ENCODE measurements at regions not wholly inside any gene's neighbourhood (a gene's known extent, or its start where the extent isn't known, plus 50 kb on each side); places are given as distances from the start of the nearest gene placed in this dataset.
"Not testable (repeated sequence)": the region's sequence is repeated elsewhere in the genome, so short reads cannot be mapped to it uniquely, and the experiment has no call there.

GRCh38 chr4:3601108-3601690 is 69.0 kb upstream of the LRPAP1 start:
- not testable (repeated sequence) for TF ChIP-seq TCF4 (CRISPR knock-in tag; IDR thresholded peaks at IDR 0.05; ENCODE audit: borderline replicate concordance); RARB (CRISPR knock-in tag; IDR thresholded peaks at IDR 0.05); TSHZ2 (CRISPR knock-in tag; IDR thresholded peaks at IDR 0.05); ESRRG (CRISPR knock-in tag; IDR thresholded peaks at IDR 0.05); CSDC2 (CRISPR knock-in tag; IDR thresholded peaks at IDR 0.05); PATZ1 (CRISPR knock-in tag; IDR thresholded peaks at IDR 0.05; ENCODE audit: borderline replicate concordance); ZNF565 (CRISPR knock-in tag; conservative IDR thresholded peaks at IDR 0.05; ENCODE audit: low read depth); OSR1 (CRISPR knock-in tag; IDR thresholded peaks at IDR 0.05); ARNTL (CRISPR knock-in tag; IDR thresholded peaks at IDR 0.05; ENCODE audit: borderline replicate concordance, low read depth); GLIS3 (CRISPR knock-in tag; IDR thresholded peaks at IDR 0.05); SNAI2 (CRISPR knock-in tag; IDR thresholded peaks at IDR 0.05)
